DOHH2 (cell line): ENCODE measurements at regions not wholly inside any gene's neighbourhood (a gene's known extent, or its start where the extent isn't known, plus 50 kb on each side); places are given as distances from the start of the nearest gene placed in this dataset.

Source experiments
- H3F3A ChIP-seq: fragments of 200-600 bp; sonication (generic), shearing (Covaris generic); 2 replicates; pipeline ENCODE4 v1.6.0; 2016; ENCODE audit warnings: antibody characterized with exemption, mild to moderate bottlenecking; ENCODE audit not compliant: control insufficient read depth, insufficient read depth
- H3K27ac ChIP-seq: fragments of 200-600 bp; sonication (generic); 2 replicates; pipeline ENCODE4 v1.5.1; 2014; ENCODE audit warnings: low read depth, mild to moderate bottlenecking, low read length, moderate library complexity
- H3K27me3 ChIP-seq: fragments of 200-600 bp; sonication (generic); 2 replicates; pipeline ENCODE4 v1.6.1; 2014; ENCODE audit warnings: mild to moderate bottlenecking, low read length, mixed read lengths; ENCODE audit not compliant: control insufficient read depth
- H3K36me3 ChIP-seq: fragments of 200-600 bp; sonication (generic); 2 replicates; pipeline ENCODE4 v1.6.1; 2014; ENCODE audit warnings: mild to moderate bottlenecking, low read length, moderate library complexity, mixed read lengths; ENCODE audit not compliant: control insufficient read depth
- H3K4me1 ChIP-seq: fragments of 200-600 bp; sonication (generic); 2 replicates; pipeline ENCODE4 v1.6.1; 2014; ENCODE audit warnings: mild to moderate bottlenecking, low read length, mixed read lengths; ENCODE audit not compliant: control insufficient read depth
- H3K4me2 ChIP-seq: fragments of 200-600 bp; sonication (generic); 2 replicates; pipeline ENCODE4 v1.6.0; 2014; ENCODE audit warnings: mild to moderate bottlenecking, low read length, moderate library complexity
- H3K4me3 ChIP-seq: fragments of 200-600 bp; sonication (generic); 2 replicates; pipeline ENCODE4 v1.5.1; 2014; ENCODE audit warnings: mild to moderate bottlenecking, low read length, mixed read lengths
- H3K79me2 ChIP-seq: fragments of 200-600 bp; sonication (generic); 2 replicates; pipeline ENCODE4 v1.6.1; 2014; ENCODE audit warnings: mild to moderate bottlenecking, low read length, mixed read lengths; ENCODE audit not compliant: control insufficient read depth
- H3K9me2 ChIP-seq: fragments of 200-600 bp; sonication (generic); replicated peaks from 2 replicates; pipeline ENCODE4 v1.6.1; 2014; ENCODE audit warnings: mild to moderate bottlenecking, low read length, mixed read lengths; ENCODE audit not compliant: control insufficient read depth
- H3K9me3 ChIP-seq: fragments of 200-600 bp; sonication (generic); 2 replicates; pipeline ENCODE4 v1.6.1; 2014; ENCODE audit warnings: antibody characterized with exemption, low read length, mixed read lengths; ENCODE audit not compliant: control insufficient read depth, insufficient read depth
- H4K20me1 ChIP-seq: fragments of 200-600 bp; sonication (generic); 2 replicates; pipeline ENCODE4 v1.6.0; 2014; ENCODE audit warnings: low read depth, mild to moderate bottlenecking, antibody characterized with exemption, low read length, moderate library complexity; ENCODE audit not compliant: control insufficient read depth, insufficient read depth
- CTCF ChIP-seq: fragments of 200-600 bp; sonication (generic); IDR thresholded peaks from one replicate; pipeline ENCODE4 v1.5.1; 2014; ENCODE audit warnings: antibody characterized with exemption, mild to moderate bottlenecking, low read depth, low read length; ENCODE audit not compliant: poor library complexity, severe bottlenecking
- EZH2phosphoT487 ChIP-seq: fragments of 200-600 bp; sonication (generic); IDR thresholded peaks from 2 replicates; pipeline ENCODE4 v1.6.1; 2017; ENCODE audit warnings: borderline replicate concordance, mild to moderate bottlenecking, antibody characterized with exemption, low read length, moderate library complexity, mixed read lengths

GRCh38 chr12:47551426-47551851 is 154.4 kb downstream of the RPAP3 start:
- no peak overlapping the region for H3K4me3 ChIP-seq
- H4K20me1 ChIP-seq = no peaks in the 10 kb centered on the region
- no peaks in the 10 kb centered on the region for H3K9me3 ChIP-seq
- no peaks in the 10 kb centered on the region for H3K4me1 ChIP-seq
- no peaks in the 10 kb centered on the region for H3K36me3 ChIP-seq
- H3K4me2 ChIP-seq = no peak overlapping the region
- TF ChIP-seq CTCF (no peak), EZH2phosphoT487 (no peak)
- no peaks in the 10 kb centered on the region for H3K79me2 ChIP-seq
- no peak overlapping the region for H3K27ac ChIP-seq
- no peaks in the 10 kb centered on the region for H3K9me2 ChIP-seq
- no peaks in the 10 kb centered on the region for H3K27me3 ChIP-seq
- no peaks in the 10 kb centered on the region for H3F3A ChIP-seq

GRCh38 chr12:47549258-47549657 is 156.6 kb downstream of the RPAP3 start:
- Histone ChIP-seq H3K27ac (no peak overlapping the region), H4K20me1 (no peaks in the 10 kb centered on the region), H3F3A (no peaks in the 10 kb centered on the region), H3K36me3 (no peaks in the 10 kb centered on the region), H3K4me1 (no peaks in the 10 kb centered on the region), H3K9me2 (no peaks in the 10 kb centered on the region), H3K4me2 (no peak overlapping the region), H3K27me3 (no peaks in the 10 kb centered on the region), H3K9me3 (no peaks in the 10 kb centered on the region), H3K79me2 (no peaks in the 10 kb centered on the region), H3K4me3 (no peak overlapping the region)
- no peak for TF ChIP-seq EZH2phosphoT487
- TF ChIP-seq CTCF = no peak

- Histone ChIP-seq H3K9me3 (no peaks in the 10 kb centered on the region), H4K20me1 (no peaks in the 10 kb centered on the region), H3K4me2 (no peak overlapping the region), H3K4me1 (no peaks in the 10 kb centered on the region), H3K27ac (no peak overlapping the region), H3K9me2 (no peaks in the 10 kb centered on the region), H3K36me3 (no peaks in the 10 kb centered on the region), H3F3A (no peaks in the 10 kb centered on the region), H3K27me3 (no peaks in the 10 kb centered on the region), H3K4me3 (no peak overlapping the region), H3K79me2 (no peaks in the 10 kb centered on the region)
- no peak for TF ChIP-seq CTCF
Observed at GRCh38 chr12:47548401-47548800, 157.4 kb downstream of the RPAP3 start.

GRCh38 chr12:47547077-47547476 is 158.8 kb downstream of the RPAP3 start:
- no peaks in the 10 kb centered on the region for H3K9me2 ChIP-seq
- no peaks in the 10 kb centered on the region for H3K79me2 ChIP-seq
- H3K4me1 ChIP-seq = no peaks in the 10 kb centered on the region
- H3K9me3 ChIP-seq = no peaks in the 10 kb centered on the region
- no peak overlapping the region for H3K27ac ChIP-seq
- no peaks in the 10 kb centered on the region for H3F3A ChIP-seq
- H4K20me1 ChIP-seq = no peaks in the 10 kb centered on the region
- TF ChIP-seq CTCF = no peak
- TF ChIP-seq EZH2phosphoT487 = no peak
- peaks cover 2% of the 10 kb centered on the region; the same call in 1 of the 2 replicates for H3K27me3 ChIP-seq
- no peak overlapping the region for H3K4me2 ChIP-seq
- H3K4me3 ChIP-seq = no peak overlapping the region
- no peaks in the 10 kb centered on the region for H3K36me3 ChIP-seq
